ENCODE measurements at regions not wholly inside any gene's neighbourhood (a gene's known extent, or its start where the extent isn't known, plus 50 kb on each side); places are given as distances from the start of the nearest gene placed in this dataset.
"Not testable (repeated sequence)": the region's sequence is repeated elsewhere in the genome, so short reads cannot be mapped to it uniquely, and the experiment has no call there.

GRCh38 chr1:245062741-245063305 lies 92.0 kb upstream of the KIF26B start:
- no peak for TF ChIP-seq EZH2 (IDR thresholded peaks at IDR 0.05; ENCODE audit: borderline replicate concordance)
- TF ChIP-seq CTCF (IDR thresholded peaks at IDR 0.05; ENCODE audit: poor library complexity), result no peak
- no peak for TF ChIP-seq EZH2phosphoT487 (IDR thresholded peaks at IDR 0.05; ENCODE audit: low read depth, severe bottlenecking, unreplicated experiment)
- Histone ChIP-seq H3K36me3 (replicated peaks; ENCODE audit: insufficient read depth, low read depth) (no peaks in the 10 kb centered on the region), H3K27me3 (no peaks in the 10 kb centered on the region), H3K9me2 (replicated peaks; ENCODE audit: insufficient read depth) (no peaks in the 10 kb centered on the region), H3K27ac (no peak overlapping the region), H3K4me3 (no peak overlapping the region), H3K4me2 (no peak overlapping the region), H4K20me1 (ENCODE audit: insufficient read depth, poor library complexity, severe bottlenecking) (no peaks in the 10 kb centered on the region), H3K9me3 (ENCODE audit: low read depth) (no peaks in the 10 kb centered on the region), H3K79me2 (no peaks in the 10 kb centered on the region), H2AFZ (no peak overlapping the region), H3K4me1 (ENCODE audit: insufficient read depth) (peaks cover 8% of the 10 kb centered on the region)
- 91% methylated on average over 5 of the region's 5 CpGs for WGBS (ENCODE audit: low lambda C conversion rate, missing lambda C conversion rate)
- no peak for DNase-seq (ENCODE audit: low spot score)

GRCh38 chr1:245061808-245062207 lies 93.0 kb upstream of the KIF26B start:
- WGBS (ENCODE audit: low lambda C conversion rate, missing lambda C conversion rate), result 92% methylated on average over 4 of the region's 4 CpGs
- not testable (repeated sequence) for DNase-seq (ENCODE audit: low spot score)

GRCh38 chr1:245060684-245061374 lies 94.0 kb upstream of the KIF26B start:
- peak overlapping the region; percentile 56 for H3K4me2 ChIP-seq

More at GRCh38 chr1:245061808-245062207, 93.0 kb upstream of the KIF26B start:
- not testable (repeated sequence) for H4K20me1 ChIP-seq (ENCODE audit: insufficient read depth, poor library complexity, severe bottlenecking); H3K9me2 ChIP-seq (replicated peaks; ENCODE audit: insufficient read depth); H2AFZ ChIP-seq; H3K27ac ChIP-seq; H3K4me3 ChIP-seq; H3K4me2 ChIP-seq; H3K27me3 ChIP-seq; H3K4me1 ChIP-seq (ENCODE audit: insufficient read depth); H3K36me3 ChIP-seq (replicated peaks; ENCODE audit: insufficient read depth, low read depth); H3K9me3 ChIP-seq (ENCODE audit: low read depth); H3K79me2 ChIP-seq

GRCh38 chr1:245059806-245060424 lies 94.9 kb upstream of the KIF26B start:
- Histone ChIP-seq H3K27ac (peak overlapping the region; percentile 55), H3K4me3 (no peak overlapping the region), H3K36me3 (replicated peaks; ENCODE audit: insufficient read depth, low read depth) (no peaks in the 10 kb centered on the region), H3K9me2 (replicated peaks; ENCODE audit: insufficient read depth) (no peaks in the 10 kb centered on the region), H2AFZ (no peak overlapping the region), H3K27me3 (no peaks in the 10 kb centered on the region), H4K20me1 (ENCODE audit: insufficient read depth, poor library complexity, severe bottlenecking) (no peaks in the 10 kb centered on the region), H3K9me3 (ENCODE audit: low read depth) (no peaks in the 10 kb centered on the region), H3K79me2 (no peaks in the 10 kb centered on the region), H3K4me2 (peak overlapping the region; percentile 56), H3K4me1 (ENCODE audit: insufficient read depth) (peaks cover 8% of the 10 kb centered on the region)
- TF ChIP-seq CTCF (IDR thresholded peaks at IDR 0.05; ENCODE audit: poor library complexity), result no peak
- no peak for TF ChIP-seq EZH2phosphoT487 (IDR thresholded peaks at IDR 0.05; ENCODE audit: low read depth, severe bottlenecking, unreplicated experiment)
- TF ChIP-seq EZH2 (IDR thresholded peaks at IDR 0.05; ENCODE audit: borderline replicate concordance), result no peak
- no peak for DNase-seq (ENCODE audit: low spot score)
- 45% methylated on average over 5 of the region's 5 CpGs for WGBS (ENCODE audit: low lambda C conversion rate, missing lambda C conversion rate)

More at GRCh38 chr1:245060684-245061374, 94.0 kb upstream of the KIF26B start:
- Histone ChIP-seq H4K20me1 (ENCODE audit: insufficient read depth, poor library complexity, severe bottlenecking) (no peaks in the 10 kb centered on the region), H3K79me2 (no peaks in the 10 kb centered on the region), H3K27ac (peak overlapping the region; percentile 55), H3K9me2 (replicated peaks; ENCODE audit: insufficient read depth) (no peaks in the 10 kb centered on the region), H3K4me3 (no peak overlapping the region), H3K27me3 (no peaks in the 10 kb centered on the region), H3K36me3 (replicated peaks; ENCODE audit: insufficient read depth, low read depth) (no peaks in the 10 kb centered on the region), H3K4me1 (ENCODE audit: insufficient read depth) (peaks cover 8% of the 10 kb centered on the region), H2AFZ (no peak overlapping the region), H3K9me3 (ENCODE audit: low read depth) (no peaks in the 10 kb centered on the region)
- no peak for TF ChIP-seq EZH2 (IDR thresholded peaks at IDR 0.05; ENCODE audit: borderline replicate concordance)
- no peak for TF ChIP-seq EZH2phosphoT487 (IDR thresholded peaks at IDR 0.05; ENCODE audit: low read depth, severe bottlenecking, unreplicated experiment)
- WGBS (ENCODE audit: low lambda C conversion rate, missing lambda C conversion rate), result 46% methylated on average over 6 of the region's 6 CpGs
- peak; percentile 87 for DNase-seq (ENCODE audit: low spot score)

Data from hepatocyte (in vitro differentiated cells).